ENCODE measurements at regions not wholly inside any gene's neighbourhood (a gene's known extent, or its start where the extent isn't known, plus 50 kb on each side); places are given as distances from the start of the nearest gene placed in this dataset.

DNA sequence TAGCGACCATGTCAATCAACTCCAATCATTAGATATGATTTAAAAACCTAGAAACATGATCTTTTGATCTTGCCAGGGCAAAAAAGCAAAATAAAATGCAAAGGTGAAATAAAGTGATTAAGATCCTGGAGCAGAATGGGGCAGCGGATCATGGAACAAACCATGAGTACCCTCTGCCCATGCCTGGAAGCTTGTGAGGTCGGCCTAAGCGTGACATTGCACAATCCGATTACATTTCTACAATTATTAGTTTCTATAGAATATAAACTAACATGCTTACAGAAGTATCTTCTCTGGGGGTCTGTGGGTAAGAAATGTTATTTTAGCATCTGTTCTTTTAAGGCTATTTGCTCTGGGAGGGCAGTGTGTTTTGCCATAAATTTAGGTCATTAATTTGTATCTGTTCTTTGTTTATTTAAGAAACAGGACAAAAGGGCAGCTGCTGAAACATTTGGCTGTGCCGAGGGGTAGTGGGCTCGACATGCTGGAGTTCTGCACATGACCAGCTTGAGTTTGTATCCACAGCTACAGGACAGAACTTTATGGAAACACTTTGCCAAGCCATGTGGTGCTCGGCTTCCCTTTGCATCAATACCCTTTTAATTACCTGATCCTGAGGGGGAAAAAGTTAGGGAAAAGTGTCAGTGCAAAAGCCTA lies 55.9 kb downstream of the ZBTB18 start:
- Histone ChIP-seq H3K27me3 (ENCODE audit: insufficient read depth, low read length) (peaks cover 8% of the 10 kb centered on the region; the same call in 1 of the 2 replicates), H3K4me3 (ENCODE audit: low read depth, low read length) (no peak overlapping the region), H3K27ac (ENCODE audit: low read depth, low read length) (no peak overlapping the region), H3K4me1 (ENCODE audit: control insufficient read depth, insufficient read depth, low read length, unreplicated experiment) (peaks cover 12% of the 10 kb centered on the region), H2AFZ (ENCODE audit: low read length, unreplicated experiment) (no peak overlapping the region), H3K79me2 (ENCODE audit: control insufficient read depth, insufficient read depth, low read length, unreplicated experiment) (no peaks in the 10 kb centered on the region), H3K36me3 (ENCODE audit: insufficient read depth, low read length) (no peaks in the 10 kb centered on the region)

DNA sequence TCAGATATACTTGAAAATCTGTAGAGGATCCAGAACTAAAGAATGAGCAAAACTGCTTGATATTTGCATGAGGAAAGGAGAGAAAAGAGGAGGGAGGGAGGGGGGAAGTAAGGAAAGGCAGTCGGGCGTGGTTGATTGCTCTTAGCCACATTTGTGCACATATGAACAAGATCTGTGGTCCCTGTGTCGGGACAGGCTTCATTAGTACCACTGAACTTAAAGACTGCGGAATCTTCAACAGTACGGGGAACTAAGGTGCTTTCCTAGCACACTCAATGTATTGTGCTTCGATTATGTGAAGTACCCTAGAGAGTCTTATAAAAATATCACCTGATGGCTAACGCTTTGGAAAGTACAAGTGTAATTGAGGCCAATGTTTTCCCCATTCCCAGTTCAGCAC lies 59.9 kb downstream of the ZBTB18 start:
- H2AFZ ChIP-seq (ENCODE audit: low read length, unreplicated experiment): no peak overlapping the region
- H3K4me1 ChIP-seq (ENCODE audit: control insufficient read depth, insufficient read depth, low read length, unreplicated experiment): peaks cover 15% of the 10 kb centered on the region
- H3K79me2 ChIP-seq (ENCODE audit: control insufficient read depth, insufficient read depth, low read length, unreplicated experiment): no peaks in the 10 kb centered on the region
- H3K4me3 ChIP-seq (ENCODE audit: low read depth, low read length): no peak overlapping the region
- H3K27me3 ChIP-seq (ENCODE audit: insufficient read depth, low read length): peaks cover 8% of the 10 kb centered on the region; the same call in 1 of the 2 replicates
- no peak overlapping the region for H3K27ac ChIP-seq (ENCODE audit: low read depth, low read length)
- no peaks in the 10 kb centered on the region for H3K36me3 ChIP-seq (ENCODE audit: insufficient read depth, low read length)

DNA sequence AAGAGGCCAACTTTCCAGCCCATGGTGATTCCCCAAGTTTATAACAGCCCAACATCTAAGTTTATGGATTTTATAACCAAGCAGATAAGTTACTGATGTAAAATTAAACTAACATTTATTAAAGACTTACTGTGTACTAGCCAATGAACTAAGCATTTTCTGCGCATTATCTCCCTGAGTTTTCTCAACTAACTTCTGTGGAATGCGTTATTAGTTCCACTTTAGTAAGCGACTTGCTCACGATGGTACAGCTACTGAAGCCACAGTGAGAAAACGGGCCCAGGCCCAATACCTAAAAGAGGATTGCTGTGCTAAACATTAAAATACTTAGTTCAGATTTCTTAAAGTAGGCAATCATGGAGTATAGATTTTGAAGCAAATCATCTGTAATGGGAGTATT lies 61.0 kb downstream of the ZBTB18 start:
- H3K36me3 ChIP-seq (ENCODE audit: insufficient read depth, low read length): no peaks in the 10 kb centered on the region
- peaks cover 8% of the 10 kb centered on the region; the same call in 1 of the 2 replicates for H3K27me3 ChIP-seq (ENCODE audit: insufficient read depth, low read length)
- no peaks in the 10 kb centered on the region for H3K79me2 ChIP-seq (ENCODE audit: control insufficient read depth, insufficient read depth, low read length, unreplicated experiment)
- peaks cover 15% of the 10 kb centered on the region for H3K4me1 ChIP-seq (ENCODE audit: control insufficient read depth, insufficient read depth, low read length, unreplicated experiment)
- no peak overlapping the region for H3K27ac ChIP-seq (ENCODE audit: low read depth, low read length)
- H3K4me3 ChIP-seq (ENCODE audit: low read depth, low read length): no peak overlapping the region
- H2AFZ ChIP-seq (ENCODE audit: low read length, unreplicated experiment): no peak overlapping the region

DNA sequence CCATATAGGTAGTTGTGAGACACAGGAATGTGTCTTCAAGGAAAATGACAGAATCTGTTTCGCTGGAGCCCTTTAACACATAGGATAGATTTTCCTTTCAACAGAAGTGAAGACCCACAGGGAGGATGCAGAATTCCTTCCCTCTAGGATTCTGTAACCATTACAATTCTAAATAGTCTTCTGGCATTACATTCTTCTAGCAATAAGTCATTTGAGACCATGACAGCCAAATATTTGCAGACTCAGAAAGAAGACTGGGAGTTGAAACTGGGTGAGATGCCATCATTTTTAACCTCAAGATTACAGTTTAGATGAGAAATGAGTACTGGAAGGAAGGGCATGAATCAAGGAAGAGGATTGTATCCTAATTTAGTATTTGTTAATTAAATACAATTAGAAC lies 61.6 kb downstream of the ZBTB18 start:
- H3K4me1 ChIP-seq (ENCODE audit: control insufficient read depth, insufficient read depth, low read length, unreplicated experiment): peaks cover 15% of the 10 kb centered on the region
- no peak overlapping the region; the same call in 1 of the 2 replicates for H3K27ac ChIP-seq (ENCODE audit: low read depth, low read length)
- H3K79me2 ChIP-seq (ENCODE audit: control insufficient read depth, insufficient read depth, low read length, unreplicated experiment): no peaks in the 10 kb centered on the region
- H3K27me3 ChIP-seq (ENCODE audit: insufficient read depth, low read length): peaks cover 9% of the 10 kb centered on the region; the same call in 1 of the 2 replicates
- H2AFZ ChIP-seq (ENCODE audit: low read length, unreplicated experiment): no peak overlapping the region
- no peak overlapping the region for H3K4me3 ChIP-seq (ENCODE audit: low read depth, low read length)
- H3K36me3 ChIP-seq (ENCODE audit: insufficient read depth, low read length): no peaks in the 10 kb centered on the region

DNA sequence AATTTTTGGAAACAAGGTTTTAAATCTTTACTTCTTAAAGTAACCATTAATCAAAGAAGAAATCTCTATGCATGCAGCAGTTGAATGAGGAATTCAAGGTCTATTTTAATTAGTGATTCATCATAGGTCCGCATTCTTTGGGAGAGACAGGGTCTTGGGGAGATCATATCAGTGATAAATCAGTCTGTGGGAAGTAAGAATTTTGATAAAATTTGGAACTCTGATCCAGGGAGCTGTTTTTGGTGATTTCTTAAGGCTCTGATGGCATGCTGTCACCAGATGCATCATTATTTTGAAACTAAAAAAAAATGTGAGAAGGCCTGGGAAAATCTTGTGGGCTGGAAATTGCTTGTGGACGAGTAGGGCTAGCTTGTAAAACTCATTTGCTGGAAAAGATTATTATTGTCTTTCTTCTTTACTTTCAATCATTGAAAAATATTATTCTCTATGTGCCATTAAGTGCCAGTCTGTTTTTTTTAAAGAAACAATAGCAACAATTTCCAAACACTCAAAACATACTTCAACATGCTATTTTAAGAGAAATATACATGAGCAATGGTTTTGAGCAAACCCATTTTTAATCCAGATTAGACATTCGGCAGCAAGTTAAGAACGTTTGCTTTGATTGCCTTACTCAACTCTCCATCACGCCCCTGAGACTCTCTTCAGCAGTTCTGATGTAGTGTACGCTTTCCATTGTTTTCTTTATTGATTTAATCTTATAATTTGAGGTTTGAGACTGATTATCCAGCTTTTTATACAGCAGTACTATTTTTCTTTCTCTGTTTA lies 62.6 kb downstream of the ZBTB18 start:
- peaks cover 20% of the 10 kb centered on the region for H3K27me3 ChIP-seq (ENCODE audit: insufficient read depth, low read length)
- no peak overlapping the region for H2AFZ ChIP-seq (ENCODE audit: low read length, unreplicated experiment)
- H3K4me1 ChIP-seq (ENCODE audit: control insufficient read depth, insufficient read depth, low read length, unreplicated experiment): peaks cover 15% of the 10 kb centered on the region
- H3K79me2 ChIP-seq (ENCODE audit: control insufficient read depth, insufficient read depth, low read length, unreplicated experiment): no peaks in the 10 kb centered on the region
- H3K4me3 ChIP-seq (ENCODE audit: low read depth, low read length): no peak overlapping the region
- H3K27ac ChIP-seq (ENCODE audit: low read depth, low read length): no peak overlapping the region
- no peaks in the 10 kb centered on the region for H3K36me3 ChIP-seq (ENCODE audit: insufficient read depth, low read length)

DNA sequence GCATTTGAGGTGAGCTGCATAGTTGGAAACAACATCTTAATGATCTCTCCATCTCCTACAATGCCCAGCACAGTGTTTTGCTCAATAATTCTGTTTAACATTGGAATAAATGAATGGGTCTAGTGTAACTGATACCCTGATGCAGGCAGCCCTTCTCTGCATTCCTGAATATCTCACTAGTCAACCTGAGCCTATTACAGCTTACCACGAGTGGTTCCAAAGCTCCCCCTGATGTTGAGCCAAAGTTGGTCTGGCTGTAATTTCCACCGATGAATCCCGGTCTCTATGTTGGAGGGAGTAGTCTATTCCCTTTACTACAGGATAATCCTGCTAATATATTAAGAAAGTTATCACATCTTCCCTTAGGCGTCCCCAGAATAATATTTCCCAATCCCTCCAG lies 63.8 kb downstream of the ZBTB18 start:
- H3K27me3 ChIP-seq (ENCODE audit: insufficient read depth, low read length): peaks cover 27% of the 10 kb centered on the region
- H3K4me3 ChIP-seq (ENCODE audit: low read depth, low read length): no peak overlapping the region
- peaks cover 15% of the 10 kb centered on the region for H3K4me1 ChIP-seq (ENCODE audit: control insufficient read depth, insufficient read depth, low read length, unreplicated experiment)
- H2AFZ ChIP-seq (ENCODE audit: low read length, unreplicated experiment): no peak overlapping the region
- no peaks in the 10 kb centered on the region for H3K36me3 ChIP-seq (ENCODE audit: insufficient read depth, low read length)
- H3K79me2 ChIP-seq (ENCODE audit: control insufficient read depth, insufficient read depth, low read length, unreplicated experiment): no peaks in the 10 kb centered on the region
- H3K27ac ChIP-seq (ENCODE audit: low read depth, low read length): no peak overlapping the region

DNA sequence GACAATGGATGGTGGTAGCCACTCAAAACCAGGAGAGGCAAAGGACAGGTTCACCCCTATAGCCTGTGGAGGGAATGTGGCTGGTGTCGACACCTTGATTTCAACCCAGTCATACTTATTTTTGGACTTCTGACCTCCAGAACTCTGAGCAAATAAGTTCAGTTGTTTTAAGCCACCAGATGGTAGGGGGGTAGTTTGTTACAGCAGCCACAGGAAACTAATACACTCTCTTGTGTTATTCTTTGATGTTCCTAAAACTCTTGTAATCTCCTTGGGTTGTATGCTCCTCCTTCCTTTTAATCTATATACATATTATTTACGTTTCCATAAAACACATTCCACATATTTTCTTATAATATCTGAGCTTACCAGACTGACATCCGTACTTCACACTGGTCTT lies 65.9 kb downstream of the ZBTB18 start:
- H2AFZ ChIP-seq (ENCODE audit: low read length, unreplicated experiment): no peak overlapping the region
- no peak overlapping the region for H3K27ac ChIP-seq (ENCODE audit: low read depth, low read length)
- H3K4me3 ChIP-seq (ENCODE audit: low read depth, low read length): no peak overlapping the region
- H3K79me2 ChIP-seq (ENCODE audit: control insufficient read depth, insufficient read depth, low read length, unreplicated experiment): no peaks in the 10 kb centered on the region
- peaks cover 15% of the 10 kb centered on the region for H3K4me1 ChIP-seq (ENCODE audit: control insufficient read depth, insufficient read depth, low read length, unreplicated experiment)
- H3K27me3 ChIP-seq (ENCODE audit: insufficient read depth, low read length): peaks cover 41% of the 10 kb centered on the region
- no peaks in the 10 kb centered on the region for H3K36me3 ChIP-seq (ENCODE audit: insufficient read depth, low read length)

DNA sequence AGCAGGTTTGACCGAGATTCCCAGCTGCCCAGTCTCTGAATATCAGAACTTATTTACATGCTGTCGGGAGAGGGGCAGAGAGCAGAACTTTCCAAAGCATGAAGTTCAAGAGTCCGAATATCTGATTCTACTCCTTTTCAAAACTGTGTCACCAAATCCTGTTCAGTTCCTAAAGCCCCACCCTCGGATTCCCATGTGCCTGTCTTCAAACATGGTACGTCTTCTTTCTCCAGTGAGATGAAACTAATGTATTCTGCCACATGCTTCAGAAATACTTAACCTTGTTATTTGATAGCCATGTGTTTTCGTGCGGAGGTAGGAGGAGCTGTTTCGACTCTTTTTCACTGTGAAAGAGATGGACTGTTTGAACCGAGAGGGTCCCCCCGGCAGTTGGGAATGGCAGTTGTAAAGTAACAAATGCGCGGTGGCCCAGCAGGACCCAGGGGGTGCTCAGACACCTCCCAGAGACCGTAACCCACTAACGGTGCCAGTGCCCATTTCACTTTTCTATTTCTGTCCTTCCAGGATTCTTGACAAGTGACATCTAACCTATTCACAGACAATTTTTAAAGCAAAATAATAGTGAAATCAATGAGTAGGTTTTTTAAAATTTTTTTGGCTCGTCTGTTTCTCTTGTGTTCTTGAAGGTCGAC lies 67.2 kb downstream of the ZBTB18 start:
- Histone ChIP-seq H3K79me2 (ENCODE audit: control insufficient read depth, insufficient read depth, low read length, unreplicated experiment) (no peaks in the 10 kb centered on the region), H3K36me3 (ENCODE audit: insufficient read depth, low read length) (no peaks in the 10 kb centered on the region), H3K4me3 (ENCODE audit: low read depth, low read length) (no peak overlapping the region), H3K27me3 (ENCODE audit: insufficient read depth, low read length) (peaks cover 54% of the 10 kb centered on the region), H3K27ac (ENCODE audit: low read depth, low read length) (no peak overlapping the region), H2AFZ (ENCODE audit: low read length, unreplicated experiment) (peak overlapping the region; percentile 55), H3K4me1 (ENCODE audit: control insufficient read depth, insufficient read depth, low read length, unreplicated experiment) (peaks cover 9% of the 10 kb centered on the region)

DNA sequence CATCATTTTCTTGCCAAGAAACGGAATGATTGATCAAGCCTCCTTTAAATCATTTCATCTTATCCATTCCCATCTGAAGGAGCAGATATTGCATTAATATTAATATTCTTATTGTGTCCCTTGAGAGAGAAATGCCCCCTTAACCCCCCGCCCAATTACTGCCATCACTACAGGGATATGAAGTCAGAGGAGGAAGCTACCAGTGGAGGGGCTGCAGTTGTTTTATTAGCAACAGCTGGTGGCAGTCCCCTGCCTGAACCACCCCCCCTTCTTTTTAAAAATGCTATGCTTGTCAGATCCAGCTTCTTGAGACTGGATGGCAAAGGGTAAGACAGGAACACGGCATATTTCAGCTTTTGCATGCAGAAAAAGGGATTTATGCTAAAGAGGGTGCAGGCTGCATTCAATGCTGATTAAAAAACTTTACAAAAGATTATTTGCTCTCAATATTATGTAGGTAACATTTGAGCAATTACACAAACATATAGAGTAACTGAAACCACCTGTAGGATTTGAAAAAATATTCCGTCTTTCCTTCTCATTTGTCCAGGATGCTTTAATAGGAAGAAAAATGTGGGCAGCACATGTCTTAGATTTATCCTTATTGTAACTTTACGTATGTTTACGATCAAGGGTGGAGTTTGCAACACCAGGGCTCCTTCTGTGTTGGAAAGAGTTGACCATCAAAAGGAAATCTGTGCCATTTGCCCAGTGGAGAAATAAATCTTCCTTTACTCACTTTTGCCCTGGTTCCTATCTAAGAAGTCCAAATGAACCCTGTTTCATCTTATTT lies 77.7 kb downstream of the ZBTB18 start:
- Histone ChIP-seq H3K36me3 (ENCODE audit: insufficient read depth, low read length) (no peaks in the 10 kb centered on the region), H3K4me1 (ENCODE audit: control insufficient read depth, insufficient read depth, low read length, unreplicated experiment) (no peaks in the 10 kb centered on the region), H3K4me3 (ENCODE audit: low read depth, low read length) (no peak overlapping the region), H2AFZ (ENCODE audit: low read length, unreplicated experiment) (no peak overlapping the region), H3K27me3 (ENCODE audit: insufficient read depth, low read length) (peaks cover 74% of the 10 kb centered on the region), H3K79me2 (ENCODE audit: control insufficient read depth, insufficient read depth, low read length, unreplicated experiment) (no peaks in the 10 kb centered on the region), H3K27ac (ENCODE audit: low read depth, low read length) (no peak overlapping the region)

DNA sequence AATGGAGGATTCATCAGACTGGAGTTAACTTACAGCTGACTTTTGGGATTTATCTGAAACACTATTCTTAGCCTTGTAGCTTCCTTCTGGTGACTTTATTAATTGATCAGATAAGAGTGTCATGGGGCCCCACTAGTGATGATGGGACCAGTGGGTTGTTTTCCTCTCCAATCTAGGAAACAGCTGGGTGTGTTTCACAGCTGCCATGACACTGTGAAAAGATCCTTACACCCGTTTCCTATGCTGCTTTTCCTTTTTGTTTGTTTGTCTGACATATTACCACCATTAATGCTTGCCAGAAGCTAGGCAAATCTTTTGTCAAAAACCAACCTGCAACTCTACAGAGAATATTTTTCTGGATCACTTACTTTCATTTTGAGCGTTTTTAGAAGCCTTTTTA lies 86.2 kb downstream of the ZBTB18 start:
- H3K4me3 ChIP-seq (ENCODE audit: low read depth, low read length): no peak overlapping the region
- H3K4me1 ChIP-seq (ENCODE audit: control insufficient read depth, insufficient read depth, low read length, unreplicated experiment): no peaks in the 10 kb centered on the region
- H3K27ac ChIP-seq (ENCODE audit: low read depth, low read length): no peak overlapping the region
- H3K27me3 ChIP-seq (ENCODE audit: insufficient read depth, low read length): peaks cover 24% of the 10 kb centered on the region
- no peaks in the 10 kb centered on the region for H3K79me2 ChIP-seq (ENCODE audit: control insufficient read depth, insufficient read depth, low read length, unreplicated experiment)
- no peak overlapping the region for H2AFZ ChIP-seq (ENCODE audit: low read length, unreplicated experiment)
- no peaks in the 10 kb centered on the region for H3K36me3 ChIP-seq (ENCODE audit: insufficient read depth, low read length)

All from ACC112 (cell line).